ACC112 (cell line): ENCODE measurements at regions not wholly inside any gene's neighbourhood (a gene's known extent, or its start where the extent isn't known, plus 50 kb on each side); places are given as distances from the start of the nearest gene placed in this dataset.
"Not testable (repeated sequence)": the region's sequence is repeated elsewhere in the genome, so short reads cannot be mapped to it uniquely, and the experiment has no call there.

Source experiments
- H2AFZ ChIP-seq: fragments of 200-600 bp; sonication (generic); one replicate; pipeline ENCODE4 v1.6.0; 2017; ENCODE audit warnings: antibody characterized with exemption, low read length; ENCODE audit not compliant: unreplicated experiment
- H3K27ac ChIP-seq: fragments of 200-600 bp; sonication (generic); 2 replicates; pipeline ENCODE4 v1.5.1; 2014; ENCODE audit warnings: low read depth, mild to moderate bottlenecking, antibody characterized with exemption, low read length, moderate library complexity
- H3K27me3 ChIP-seq: fragments of 200-600 bp; sonication (generic); 2 replicates; pipeline ENCODE4 v1.6.1; 2014; ENCODE audit warnings: mild to moderate bottlenecking, antibody characterized with exemption, low read length, moderate library complexity, mixed read lengths; ENCODE audit not compliant: insufficient read depth
- H3K36me3 ChIP-seq: fragments of 200-600 bp; sonication (generic); 2 replicates; pipeline ENCODE4 v1.6.1; 2016; ENCODE audit warnings: mild to moderate bottlenecking, antibody characterized with exemption, low read length, moderate library complexity, mixed read lengths; ENCODE audit not compliant: insufficient read depth
- H3K4me1 ChIP-seq: fragments of 200-600 bp; sonication (generic); one replicate; pipeline ENCODE4 v1.6.1; 2016; ENCODE audit warnings: low read length, mixed read lengths; ENCODE audit not compliant: insufficient read depth, unreplicated experiment, control insufficient read depth
- H3K4me3 ChIP-seq: fragments of 200-600 bp; sonication (generic); 2 replicates; pipeline ENCODE4 v1.5.1; 2014; ENCODE audit warnings: mild to moderate bottlenecking, low read depth, low read length
- H3K79me2 ChIP-seq: fragments of 200-600 bp; sonication (generic); one replicate; pipeline ENCODE4 v1.6.0; 2016; ENCODE audit warnings: low read length; ENCODE audit not compliant: control insufficient read depth, unreplicated experiment, insufficient read depth

GRCh38 chr17:62154909-62155308 is 89.8 kb upstream of the MED13 start:
- no peaks in the 10 kb centered on the region for H3K4me1 ChIP-seq
- no peak overlapping the region for H2AFZ ChIP-seq
- no peaks in the 10 kb centered on the region for H3K27me3 ChIP-seq
- no peak overlapping the region for H3K27ac ChIP-seq
- H3K36me3 ChIP-seq = no peaks in the 10 kb centered on the region
- H3K79me2 ChIP-seq = no peaks in the 10 kb centered on the region
- H3K4me3 ChIP-seq = no peak overlapping the region

- Histone ChIP-seq H3K4me1 (no peaks in the 10 kb centered on the region), H3K27ac (no peak overlapping the region), H3K4me3 (no peak overlapping the region), H3K79me2 (no peaks in the 10 kb centered on the region), H3K36me3 (no peaks in the 10 kb centered on the region), H2AFZ (no peak overlapping the region), H3K27me3 (no peaks in the 10 kb centered on the region)
Observed at GRCh38 chr17:62150471-62150870, 85.4 kb upstream of the MED13 start.

GRCh38 chr17:62149961-62150360 is 84.9 kb upstream of the MED13 start:
- H3K36me3 ChIP-seq = no peaks in the 10 kb centered on the region
- H2AFZ ChIP-seq = no peak overlapping the region
- no peaks in the 10 kb centered on the region for H3K27me3 ChIP-seq
- H3K4me1 ChIP-seq = no peaks in the 10 kb centered on the region
- H3K27ac ChIP-seq = no peak overlapping the region
- H3K79me2 ChIP-seq = no peaks in the 10 kb centered on the region
- no peak overlapping the region for H3K4me3 ChIP-seq

- no peaks in the 10 kb centered on the region for H3K27me3 ChIP-seq
- H2AFZ ChIP-seq = no peak overlapping the region
- no peak overlapping the region for H3K27ac ChIP-seq
- no peaks in the 10 kb centered on the region for H3K79me2 ChIP-seq
- H3K4me3 ChIP-seq = no peak overlapping the region
- H3K36me3 ChIP-seq = no peaks in the 10 kb centered on the region
- no peaks in the 10 kb centered on the region for H3K4me1 ChIP-seq
Observed at GRCh38 chr17:62147284-62147683, 82.2 kb upstream of the MED13 start.

GRCh38 chr17:62140836-62141235 is 75.8 kb upstream of the MED13 start:
- no peak overlapping the region for H2AFZ ChIP-seq

GRCh38 chr17:62140376-62140775 is 75.3 kb upstream of the MED13 start:
- Histone ChIP-seq H3K79me2 (no peaks in the 10 kb centered on the region), H2AFZ (no peak overlapping the region), H3K36me3 (no peaks in the 10 kb centered on the region), H3K27ac (no peak overlapping the region), H3K4me1 (no peaks in the 10 kb centered on the region), H3K4me3 (no peak overlapping the region), H3K27me3 (peaks cover 21% of the 10 kb centered on the region)

More at GRCh38 chr17:62140836-62141235, 75.8 kb upstream of the MED13 start:
- H3K36me3 ChIP-seq = no peaks in the 10 kb centered on the region
- H3K4me1 ChIP-seq = no peaks in the 10 kb centered on the region
- H3K4me3 ChIP-seq = no peak overlapping the region
- H3K27ac ChIP-seq = no peak overlapping the region
- no peaks in the 10 kb centered on the region for H3K79me2 ChIP-seq
- peaks cover 21% of the 10 kb centered on the region for H3K27me3 ChIP-seq

GRCh38 chr17:62139690-62140354 is 74.7 kb upstream of the MED13 start:
- H2AFZ ChIP-seq, H3K27ac ChIP-seq, H3K36me3 ChIP-seq, H3K79me2 ChIP-seq, H3K4me3 ChIP-seq, H3K4me1 ChIP-seq: not testable (repeated sequence)
- H3K27me3 ChIP-seq = peaks cover 21% of the 10 kb centered on the region

GRCh38 chr17:62139141-62139540 is 74.1 kb upstream of the MED13 start:
- no peaks in the 10 kb centered on the region for H3K79me2 ChIP-seq

GRCh38 chr17:62138676-62139121 is 73.6 kb upstream of the MED13 start:
- Histone ChIP-seq H3K4me1 (peaks cover 12% of the 10 kb centered on the region), H3K27me3 (peaks cover 21% of the 10 kb centered on the region), H3K4me3 (peak overlapping the region; percentile 66)
- not testable (repeated sequence) for H3K79me2 ChIP-seq, H2AFZ ChIP-seq, H3K27ac ChIP-seq, H3K36me3 ChIP-seq

More at GRCh38 chr17:62139141-62139540, 74.1 kb upstream of the MED13 start:
- Histone ChIP-seq H2AFZ (no peak overlapping the region), H3K4me1 (peaks cover 10% of the 10 kb centered on the region), H3K27me3 (peaks cover 21% of the 10 kb centered on the region), H3K27ac (no peak overlapping the region), H3K36me3 (no peaks in the 10 kb centered on the region), H3K4me3 (no peak overlapping the region)

GRCh38 chr17:62137734-62138624 is 72.9 kb upstream of the MED13 start:
- H3K4me3 ChIP-seq = peak overlapping the region; percentile 66
- not testable (repeated sequence) for H3K27ac ChIP-seq, H2AFZ ChIP-seq

More at GRCh38 chr17:62137734-62138624, 72.9 kb upstream of the MED13 start:
- Histone ChIP-seq H3K4me1 (peaks cover 12% of the 10 kb centered on the region), H3K27me3 (peaks cover 21% of the 10 kb centered on the region)
- H3K36me3 ChIP-seq, H3K79me2 ChIP-seq: not testable (repeated sequence)
